Stomach (tissue), 8 donors: ENCODE measurements at regions not wholly inside any gene's neighbourhood (a gene's known extent, or its start where the extent isn't known, plus 50 kb on each side); places are given as distances from the start of the nearest gene placed in this dataset.

ENCODE experiments used
- DNase-seq, 2 donors: peaks; one replicate each; pipeline versions ENCODE4 v3.0.0 to v3.0.0-alpha.2; 2013 to 2019
- H3K27ac ChIP-seq, 5 donors: fragments of 200-600 bp in 4 of 5; sonication (generic) in 4 of 5; one replicate each; pipeline ENCODE4 v1.5.1; 2013 to 2019; ENCODE audit warnings: mild to moderate bottlenecking in 1 of 5, moderate library complexity in 1 of 5
- H3K27me3 ChIP-seq, 3 donors: fragments of 200-600 bp; sonication (generic); one replicate each; pipeline ENCODE4 v1.5.1; 2017 to 2019; ENCODE audit warnings: mixed run types in 1 of 3
- H3K36me3 ChIP-seq, 4 donors: fragments of 200-600 bp; sonication (generic); 1 replicate in 3 of 4; 2 replicates in 1 of 4; pipeline ENCODE4 v1.5.1; 2016 to 2019
- H3K4me1 ChIP-seq, 4 donors: fragments of 200-600 bp; sonication (generic); one replicate each; pipeline ENCODE4 v1.5.1; 2016 to 2019
- H3K4me3 ChIP-seq, 4 donors: fragments of 200-600 bp; sonication (generic) in 3 of 4; one replicate each; pipeline ENCODE4 v1.5.1; 2016 to 2019; ENCODE audit warnings: mild to moderate bottlenecking in 1 of 4
- H3K9me3 ChIP-seq, 4 donors: fragments of 200-600 bp; sonication (generic); one replicate each; pipeline ENCODE4 v1.5.1; 2016 to 2019
- EP300 ChIP-seq: sonication (generic); formaldehyde crosslinking; IDR thresholded peaks from one replicate; pipeline ENCODE4 v1.6.1; 2017; ENCODE audit warnings: antibody characterized with exemption
- POLR2A ChIP-seq, 4 donors: fragments of 450-650 bp; IDR thresholded peaks; one replicate each; pipeline ENCODE4 v1.6.1; 2016; ENCODE audit warnings: antibody characterized with exemption in 4 of 4, control low read depth in 2 of 4, mild to moderate bottlenecking in 1 of 4, moderate library complexity in 1 of 4
- POLR2AphosphoS5 ChIP-seq, 3 donors: sonication (generic); formaldehyde crosslinking; IDR thresholded peaks; one replicate each; pipeline ENCODE4 v1.6.1; 2016; ENCODE audit warnings: antibody characterized with exemption in 3 of 3
- WGBS, 5 donors: extraction: QIAGEN DNeasy Blood & Tissue Kit in 3 of 5; methylation state at CpG; one replicate each; pipeline versions ENCODE4 v1.1.5 to v1.1.7; 2013 to 2018; 5-methylcytosine and 5-hydroxymethylcytosine counted together
- intact Hi-C: fragments of 100-400 bp; cut with DNase I; formaldehyde crosslinking; loops from one replicate; pipeline ENCODE4 v1.15.1; 2023; ENCODE audit warnings: low total_unique reads
- TF ChIP-seq, protein P1 (sequence below), 7 experiments: fragments of 450-650 bp in 4 of 7; fragments of 200-600 bp in 3 of 7; sonication (generic) in 3 of 7; IDR thresholded peaks; one replicate each; pipeline ENCODE4 v1.5.1; 2016 to 2019; ENCODE audit warnings: antibody characterized with exemption in 7 of 7, control low read depth in 2 of 7, mild to moderate bottlenecking in 1 of 7
- donor health status: healthy with polysubstance abuse.
- donor health status: Bipolar disorder and iron deficiency.
- donor health status: healthy.

DNA sequence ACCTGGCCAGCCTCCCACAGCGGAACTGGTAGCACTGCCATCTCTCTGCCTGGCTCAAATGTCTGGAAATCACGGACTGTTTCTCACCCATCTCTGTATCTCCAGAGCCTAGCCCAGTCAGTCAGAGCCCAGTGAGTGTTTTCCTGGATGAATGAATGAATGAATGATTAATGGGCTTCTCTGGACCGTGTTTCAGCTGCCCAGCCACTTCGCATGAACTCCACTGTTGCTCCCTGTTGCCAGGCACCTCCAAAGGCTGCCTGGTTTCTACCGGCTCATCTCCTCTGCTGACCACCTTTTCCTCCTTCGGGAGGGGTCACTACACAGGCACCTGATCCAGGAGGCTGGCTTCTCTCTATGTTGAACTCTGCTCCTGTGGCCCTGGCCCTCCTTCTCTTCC lies 91.0 kb upstream of the SDK2 start:
- H3K27me3 ChIP-seq = peaks cover 0 to 67% (median 9%) of the 10 kb centered on the region in 3 donors
- H3K27ac ChIP-seq = no peak overlapping the region
- WGBS, 5 donors = 66 to 72% (median 72%) methylated on average over 4 to 6 of the region's 6 CpGs
- peaks cover 0 to 16% (median 16%) of the 10 kb centered on the region in 4 donors for H3K9me3 ChIP-seq
- H3K4me3 ChIP-seq = no peak overlapping the region
- H3K36me3 ChIP-seq = no peaks in the 10 kb centered on the region
- intact Hi-C loops = no loop called here
- no peak for DNase-seq
- TF ChIP-seq EP300 (no peak), POLR2A (IDR thresholded peaks at IDR 0.05) (no peak), POLR2AphosphoS5 (IDR thresholded peaks at IDR 0.05) (no peak)
- TF ChIP-seq, protein P1, sequence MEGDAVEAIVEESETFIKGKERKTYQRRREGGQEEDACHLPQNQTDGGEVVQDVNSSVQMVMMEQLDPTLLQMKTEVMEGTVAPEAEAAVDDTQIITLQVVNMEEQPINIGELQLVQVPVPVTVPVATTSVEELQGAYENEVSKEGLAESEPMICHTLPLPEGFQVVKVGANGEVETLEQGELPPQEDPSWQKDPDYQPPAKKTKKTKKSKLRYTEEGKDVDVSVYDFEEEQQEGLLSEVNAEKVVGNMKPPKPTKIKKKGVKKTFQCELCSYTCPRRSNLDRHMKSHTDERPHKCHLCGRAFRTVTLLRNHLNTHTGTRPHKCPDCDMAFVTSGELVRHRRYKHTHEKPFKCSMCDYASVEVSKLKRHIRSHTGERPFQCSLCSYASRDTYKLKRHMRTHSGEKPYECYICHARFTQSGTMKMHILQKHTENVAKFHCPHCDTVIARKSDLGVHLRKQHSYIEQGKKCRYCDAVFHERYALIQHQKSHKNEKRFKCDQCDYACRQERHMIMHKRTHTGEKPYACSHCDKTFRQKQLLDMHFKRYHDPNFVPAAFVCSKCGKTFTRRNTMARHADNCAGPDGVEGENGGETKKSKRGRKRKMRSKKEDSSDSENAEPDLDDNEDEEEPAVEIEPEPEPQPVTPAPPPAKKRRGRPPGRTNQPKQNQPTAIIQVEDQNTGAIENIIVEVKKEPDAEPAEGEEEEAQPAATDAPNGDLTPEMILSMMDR (IDR thresholded peaks at IDR 0.05) = no peak
- no peaks in the 10 kb centered on the region for H3K4me1 ChIP-seq

DNA sequence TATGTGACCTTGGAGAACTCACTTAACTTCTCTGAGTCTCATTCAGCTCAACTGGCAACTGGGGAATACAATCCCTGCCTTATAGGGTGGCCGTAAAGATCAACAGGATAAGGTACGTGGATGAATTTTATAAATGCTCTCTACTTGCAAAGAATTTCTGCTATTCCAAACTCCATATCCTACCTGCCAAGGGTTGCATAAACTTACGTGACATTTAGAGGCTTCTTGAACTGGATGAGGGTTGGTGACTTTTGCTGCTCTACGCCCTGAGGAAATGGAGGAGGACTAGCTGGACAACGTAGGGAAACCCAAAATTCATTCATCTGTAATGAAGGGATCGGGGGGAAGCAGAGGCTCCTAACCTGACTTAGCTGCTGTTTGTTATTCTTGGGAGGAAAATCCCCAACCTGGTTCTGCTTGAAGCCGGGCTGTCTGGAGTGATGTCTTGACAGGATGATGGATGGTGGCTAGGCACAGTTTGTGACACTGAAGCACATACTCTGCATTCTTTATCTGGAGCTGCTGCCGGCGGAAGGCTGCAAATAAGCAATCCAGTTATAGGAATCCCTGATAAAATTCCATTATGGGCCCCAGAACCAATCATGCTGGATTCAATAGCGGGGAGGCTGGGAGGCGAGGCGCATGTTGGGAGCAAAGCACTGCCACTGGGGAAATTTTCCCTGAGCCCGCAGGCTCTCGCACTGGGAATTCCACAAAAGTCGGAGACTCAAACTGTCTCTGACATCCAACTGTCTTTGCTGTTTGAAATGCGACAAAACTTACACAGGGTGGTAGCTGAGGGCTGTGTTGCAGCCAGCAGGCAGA lies 94.7 kb upstream of the SDK2 start:
- WGBS, 5 donors = 43 to 66% (median 53%) methylated on average over 16 of the region's 16 CpGs
- H3K9me3 ChIP-seq = peaks cover 0 to 8% (median 5%) of the 10 kb centered on the region in 4 donors
- DNase-seq = no peak
- no peaks in the 10 kb centered on the region for H3K4me1 ChIP-seq
- no peak overlapping the region for H3K27ac ChIP-seq
- intact Hi-C loops = no loop called here
- peaks cover 4 to 98% (median 16%) of the 10 kb centered on the region in 3 donors for H3K27me3 ChIP-seq
- H3K4me3 ChIP-seq = no peak overlapping the region
- no peak for TF ChIP-seq POLR2AphosphoS5 (IDR thresholded peaks at IDR 0.05)
- TF ChIP-seq POLR2A (IDR thresholded peaks at IDR 0.05) = no peak
- no peak for TF ChIP-seq EP300
- TF ChIP-seq, protein P1 (IDR thresholded peaks at IDR 0.05) = no peak
- no peaks in the 10 kb centered on the region for H3K36me3 ChIP-seq

DNA sequence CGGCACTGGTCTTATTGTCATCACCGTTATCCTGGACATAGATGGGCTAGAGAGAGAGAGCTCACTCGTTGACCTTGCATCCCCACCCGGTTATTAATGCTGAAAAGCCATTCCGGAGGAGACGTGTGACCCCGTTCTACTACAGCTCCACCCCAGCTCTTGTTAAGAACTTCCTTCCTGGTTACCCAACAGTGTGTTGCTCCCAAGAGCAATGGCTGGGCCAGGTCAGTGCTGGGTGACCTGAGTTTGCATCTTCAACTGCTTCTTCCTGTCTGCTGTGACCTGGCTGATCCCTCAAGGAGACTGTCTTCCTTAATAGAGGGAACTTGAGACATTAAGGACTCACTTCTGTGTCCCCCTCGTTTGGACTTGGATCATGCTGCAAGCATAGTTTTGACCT lies 96.1 kb upstream of the SDK2 start:
- 49 to 67% (median 59%) methylated on average over 8 of the region's 8 CpGs for WGBS, 5 donors
- intact Hi-C loops = no loop called here
- Histone ChIP-seq H3K9me3 (peaks cover 0 to 8% (median 5%) of the 10 kb centered on the region in 4 donors), H3K36me3 (no peaks in the 10 kb centered on the region), H3K27ac (no peak overlapping the region), H3K4me3 (no peak overlapping the region), H3K27me3 (peaks cover 4 to 97% (median 16%) of the 10 kb centered on the region in 3 donors), H3K4me1 (no peaks in the 10 kb centered on the region)
- no peak for TF ChIP-seq POLR2AphosphoS5 (IDR thresholded peaks at IDR 0.05)
- no peak for DNase-seq

DNA sequence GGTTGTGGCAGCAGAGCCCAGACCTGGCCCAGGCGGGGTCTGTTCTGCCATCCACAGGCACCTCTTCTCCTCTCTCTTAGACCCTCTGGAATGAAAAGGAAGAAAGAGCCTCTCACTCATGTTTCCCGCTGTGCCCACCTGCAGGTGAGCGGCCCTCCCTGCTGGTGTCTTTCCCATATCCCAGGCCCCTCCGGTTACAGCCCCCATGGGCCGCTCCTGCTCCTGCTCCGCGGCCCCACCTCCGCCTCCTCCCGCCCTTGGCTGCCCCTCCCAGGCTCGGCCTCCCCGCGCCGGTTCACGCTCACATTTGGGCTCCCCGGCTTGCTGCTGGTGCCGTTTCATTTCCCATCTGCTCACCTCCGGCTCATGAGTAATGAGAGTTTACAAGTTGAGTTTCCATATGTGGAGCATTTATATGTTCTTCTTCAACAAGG lies 98.7 kb upstream of the SDK2 start:
- intact Hi-C loops = no loop called here
- WGBS, 5 donors = 42 to 55% (median 48%) methylated on average over 17 of the region's 17 CpGs
- H3K4me3 ChIP-seq = no peak overlapping the region

More for the DNA sequence above, 98.7 kb upstream of the SDK2 start:
- no peak for TF ChIP-seq POLR2A (IDR thresholded peaks at IDR 0.05)
- TF ChIP-seq, protein P1 (IDR thresholded peaks at IDR 0.05) = no peak
- no peak for TF ChIP-seq EP300
- no peak for TF ChIP-seq POLR2AphosphoS5 (IDR thresholded peaks at IDR 0.05)
- H3K36me3 ChIP-seq = no peaks in the 10 kb centered on the region
- no peak overlapping the region for H3K27ac ChIP-seq
- H3K4me1 ChIP-seq = peaks cover 0 to 10% (median 6%) of the 10 kb centered on the region in 4 donors
- peak in 1 of 2 donors; percentile 25 for DNase-seq
- peaks cover 4 to 94% (median 16%) of the 10 kb centered on the region in 3 donors for H3K27me3 ChIP-seq
- H3K9me3 ChIP-seq = peaks cover 0 to 8% (median 5%) of the 10 kb centered on the region in 4 donors
